PC-9 (cell line): ENCODE measurements at regions not wholly inside any gene's neighbourhood (a gene's known extent, or its start where the extent isn't known, plus 50 kb on each side); places are given as distances from the start of the nearest gene placed in this dataset.

Experiments
- EZH2 ChIP-seq: fragments of 200-600 bp; sonication (generic); IDR thresholded peaks from 2 replicates; pipeline ENCODE4 v1.8.0; 2017; ENCODE audit warnings: antibody characterized with exemption, low read depth
- TF ChIP-seq, protein P1 (sequence below): fragments of 200-600 bp; sonication (generic); conservative IDR thresholded peaks from 2 replicates; pipeline ENCODE4 v1.6.1; 2017; ENCODE audit warnings: mixed run types, antibody characterized with exemption, mild to moderate bottlenecking, moderate library complexity

- TF ChIP-seq, protein P1, sequence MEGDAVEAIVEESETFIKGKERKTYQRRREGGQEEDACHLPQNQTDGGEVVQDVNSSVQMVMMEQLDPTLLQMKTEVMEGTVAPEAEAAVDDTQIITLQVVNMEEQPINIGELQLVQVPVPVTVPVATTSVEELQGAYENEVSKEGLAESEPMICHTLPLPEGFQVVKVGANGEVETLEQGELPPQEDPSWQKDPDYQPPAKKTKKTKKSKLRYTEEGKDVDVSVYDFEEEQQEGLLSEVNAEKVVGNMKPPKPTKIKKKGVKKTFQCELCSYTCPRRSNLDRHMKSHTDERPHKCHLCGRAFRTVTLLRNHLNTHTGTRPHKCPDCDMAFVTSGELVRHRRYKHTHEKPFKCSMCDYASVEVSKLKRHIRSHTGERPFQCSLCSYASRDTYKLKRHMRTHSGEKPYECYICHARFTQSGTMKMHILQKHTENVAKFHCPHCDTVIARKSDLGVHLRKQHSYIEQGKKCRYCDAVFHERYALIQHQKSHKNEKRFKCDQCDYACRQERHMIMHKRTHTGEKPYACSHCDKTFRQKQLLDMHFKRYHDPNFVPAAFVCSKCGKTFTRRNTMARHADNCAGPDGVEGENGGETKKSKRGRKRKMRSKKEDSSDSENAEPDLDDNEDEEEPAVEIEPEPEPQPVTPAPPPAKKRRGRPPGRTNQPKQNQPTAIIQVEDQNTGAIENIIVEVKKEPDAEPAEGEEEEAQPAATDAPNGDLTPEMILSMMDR: no peak
- no peak for TF ChIP-seq EZH2
Observed at GRCh38 chr12:41981758-41982157, 162.9 kb downstream of the GXYLT1 start.
